ENCODE measurements at regions not wholly inside any gene's neighbourhood (a gene's known extent, or its start where the extent isn't known, plus 50 kb on each side); places are given as distances from the start of the nearest gene placed in this dataset.

- Histone ChIP-seq H3K36me3 (ENCODE audit: control insufficient read depth, insufficient read depth, low read length) (no peaks in the 10 kb centered on the region), H3K4me3 (ENCODE audit: low read depth, low read length) (no peak overlapping the region), H3K27me3 (ENCODE audit: control insufficient read depth, insufficient read depth, low read length) (no peaks in the 10 kb centered on the region)
- no peak for DNase-seq (ENCODE audit: low read depth)
- TF ChIP-seq, protein P1, sequence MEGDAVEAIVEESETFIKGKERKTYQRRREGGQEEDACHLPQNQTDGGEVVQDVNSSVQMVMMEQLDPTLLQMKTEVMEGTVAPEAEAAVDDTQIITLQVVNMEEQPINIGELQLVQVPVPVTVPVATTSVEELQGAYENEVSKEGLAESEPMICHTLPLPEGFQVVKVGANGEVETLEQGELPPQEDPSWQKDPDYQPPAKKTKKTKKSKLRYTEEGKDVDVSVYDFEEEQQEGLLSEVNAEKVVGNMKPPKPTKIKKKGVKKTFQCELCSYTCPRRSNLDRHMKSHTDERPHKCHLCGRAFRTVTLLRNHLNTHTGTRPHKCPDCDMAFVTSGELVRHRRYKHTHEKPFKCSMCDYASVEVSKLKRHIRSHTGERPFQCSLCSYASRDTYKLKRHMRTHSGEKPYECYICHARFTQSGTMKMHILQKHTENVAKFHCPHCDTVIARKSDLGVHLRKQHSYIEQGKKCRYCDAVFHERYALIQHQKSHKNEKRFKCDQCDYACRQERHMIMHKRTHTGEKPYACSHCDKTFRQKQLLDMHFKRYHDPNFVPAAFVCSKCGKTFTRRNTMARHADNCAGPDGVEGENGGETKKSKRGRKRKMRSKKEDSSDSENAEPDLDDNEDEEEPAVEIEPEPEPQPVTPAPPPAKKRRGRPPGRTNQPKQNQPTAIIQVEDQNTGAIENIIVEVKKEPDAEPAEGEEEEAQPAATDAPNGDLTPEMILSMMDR (IDR thresholded peaks at IDR 0.05; ENCODE audit: insufficient read depth, low read length, poor library complexity, severe bottlenecking) = no peak
These were observed 1785.7 kb upstream of the FLRT2 start for GRCh38 chr14:83744224-83744623.

- H3K36me3 ChIP-seq (ENCODE audit: control insufficient read depth, insufficient read depth, low read length) = no peaks in the 10 kb centered on the region
- H3K4me3 ChIP-seq (ENCODE audit: low read depth, low read length) = no peak overlapping the region
- TF ChIP-seq, protein P1 (IDR thresholded peaks at IDR 0.05; ENCODE audit: insufficient read depth, low read length, poor library complexity, severe bottlenecking) = no peak
- H3K27me3 ChIP-seq (ENCODE audit: control insufficient read depth, insufficient read depth, low read length) = no peaks in the 10 kb centered on the region
- no peak for DNase-seq (ENCODE audit: low read depth)
These were observed 1785.1 kb upstream of the FLRT2 start for GRCh38 chr14:83744891-83745290.

DNA sequence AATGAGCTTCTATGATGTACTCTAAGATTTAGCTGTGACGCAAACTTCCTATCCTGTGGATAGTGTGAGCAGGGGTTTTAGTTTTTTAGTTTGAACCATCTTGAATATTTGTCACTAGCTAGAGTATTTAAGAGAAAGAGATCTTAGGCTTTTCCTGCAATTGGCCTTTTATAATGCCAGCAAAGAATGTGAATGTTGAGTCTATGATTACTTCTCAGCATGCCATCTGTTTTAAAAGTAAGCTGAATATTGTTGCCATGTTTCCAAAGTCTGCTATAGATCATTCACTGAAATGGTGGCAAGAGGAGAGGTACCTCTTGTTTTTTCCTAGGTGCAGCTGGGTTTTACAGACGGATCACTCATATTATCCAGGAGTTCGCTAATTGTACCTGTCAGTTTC, 1783.6 kb upstream of the FLRT2 start:
- no peaks in the 10 kb centered on the region for H3K27me3 ChIP-seq (ENCODE audit: control insufficient read depth, insufficient read depth, low read length)
- TF ChIP-seq, protein P1 (IDR thresholded peaks at IDR 0.05; ENCODE audit: insufficient read depth, low read length, poor library complexity, severe bottlenecking) = no peak
- no peak overlapping the region for H3K4me3 ChIP-seq (ENCODE audit: low read depth, low read length)
- no peaks in the 10 kb centered on the region for H3K36me3 ChIP-seq (ENCODE audit: control insufficient read depth, insufficient read depth, low read length)
- no peak for DNase-seq (ENCODE audit: low read depth)

DNA sequence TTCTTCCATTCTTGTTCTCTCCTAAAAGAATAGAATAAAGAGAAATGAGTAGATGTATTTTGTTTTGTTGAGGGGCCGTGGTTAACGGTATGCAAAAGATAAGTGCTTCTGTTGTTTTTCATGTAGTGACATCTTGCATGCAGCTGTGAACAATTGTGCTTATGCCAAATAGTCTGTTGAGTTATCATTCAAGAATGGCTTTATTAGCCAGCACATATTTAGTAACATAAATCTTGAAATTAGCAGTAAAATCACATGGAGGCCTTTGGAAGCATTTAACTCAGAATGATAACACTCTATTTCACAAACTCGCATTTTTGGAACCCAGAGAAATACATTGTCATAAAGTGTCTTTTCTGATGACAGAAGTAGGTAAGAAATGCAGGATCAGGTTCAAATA, 1772.0 kb upstream of the FLRT2 start:
- no peak for DNase-seq (ENCODE audit: low read depth)
- H3K4me3 ChIP-seq (ENCODE audit: low read depth, low read length) = no peak overlapping the region
- TF ChIP-seq, protein P1 (IDR thresholded peaks at IDR 0.05; ENCODE audit: insufficient read depth, low read length, poor library complexity, severe bottlenecking) = no peak
- H3K27me3 ChIP-seq (ENCODE audit: control insufficient read depth, insufficient read depth, low read length) = no peaks in the 10 kb centered on the region
- H3K36me3 ChIP-seq (ENCODE audit: control insufficient read depth, insufficient read depth, low read length) = no peaks in the 10 kb centered on the region

DNA sequence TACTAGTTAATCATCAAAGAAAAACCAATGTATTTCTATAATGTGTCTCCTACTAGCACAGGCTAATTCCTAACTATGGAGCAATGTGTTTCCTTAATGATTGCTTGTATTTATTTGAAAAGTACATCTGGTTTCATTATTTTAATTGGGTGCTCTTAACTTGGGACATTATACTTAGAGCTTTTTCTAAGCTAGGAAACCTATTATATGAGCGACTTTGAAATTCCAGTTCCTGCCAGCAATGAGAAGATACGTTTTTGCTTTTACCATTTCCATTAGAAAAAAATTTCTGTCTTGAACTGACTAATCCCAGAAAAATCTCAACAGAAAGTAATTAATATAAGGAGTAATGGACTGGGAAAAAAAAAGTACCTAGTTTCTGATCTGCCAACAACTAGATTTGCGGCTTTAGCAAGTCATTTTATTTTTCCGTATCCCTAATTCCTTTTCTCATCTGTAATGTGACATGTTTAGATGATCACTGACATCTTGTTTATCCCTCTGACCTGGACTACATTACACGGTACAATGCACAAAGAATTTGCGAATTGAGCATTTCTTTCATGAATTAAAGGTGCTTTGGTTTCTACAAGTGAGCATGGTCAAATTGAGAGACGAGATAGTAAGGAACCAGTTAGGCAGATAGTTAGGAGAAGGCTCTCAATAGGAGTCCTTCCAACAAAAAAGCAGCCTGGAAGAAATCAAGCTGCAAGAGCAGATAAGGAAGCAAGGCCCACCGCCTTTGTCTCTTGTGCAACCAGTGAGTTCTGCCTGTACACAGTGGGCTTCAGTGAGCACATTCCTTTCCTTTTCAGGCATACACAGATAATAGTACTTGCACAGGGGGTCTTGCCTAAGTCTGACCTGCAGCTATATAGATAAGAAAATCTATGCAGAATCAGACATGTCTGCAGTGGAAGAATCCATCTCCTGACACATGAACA, 1765.0 kb upstream of the FLRT2 start:
- Histone ChIP-seq H3K4me3 (ENCODE audit: low read depth, low read length) (no peak overlapping the region), H3K27me3 (ENCODE audit: control insufficient read depth, insufficient read depth, low read length) (no peaks in the 10 kb centered on the region), H3K36me3 (ENCODE audit: control insufficient read depth, insufficient read depth, low read length) (no peaks in the 10 kb centered on the region)
- TF ChIP-seq, protein P1 (IDR thresholded peaks at IDR 0.05; ENCODE audit: insufficient read depth, low read length, poor library complexity, severe bottlenecking) = no peak
- peak; percentile 9 for DNase-seq (ENCODE audit: low read depth)

Data from kidney epithelial cell (primary cell).